ENCODE measurements at regions not wholly inside any gene's neighbourhood (a gene's known extent, or its start where the extent isn't known, plus 50 kb on each side); places are given as distances from the start of the nearest gene placed in this dataset.

- no peaks in the 10 kb centered on the region for H3F3A ChIP-seq (replicated peaks; ENCODE audit: insufficient read depth)
These were observed 188.0 kb downstream of the SOX2 start for GRCh38 chr3:181899702-181900101.

DNA sequence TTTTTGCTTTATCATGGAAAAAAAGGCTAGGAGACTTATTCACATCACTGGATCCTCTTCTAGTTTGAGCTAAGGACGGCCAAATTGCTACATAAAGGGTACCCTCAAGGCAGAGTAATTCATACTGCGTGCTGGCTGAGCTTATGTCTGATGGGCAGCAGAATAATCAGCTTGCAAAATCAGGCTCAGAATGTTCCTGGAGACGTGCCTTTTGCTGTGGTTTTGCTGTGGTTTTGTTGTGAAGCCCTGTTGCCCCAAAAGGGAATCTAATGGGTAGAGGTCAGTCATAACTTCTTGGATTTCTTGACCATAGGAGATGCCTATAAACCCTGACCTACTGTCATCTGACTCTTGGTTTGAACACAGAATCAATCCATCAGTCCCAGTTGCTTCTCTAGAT lies 189.9 kb downstream of the SOX2 start:
- ChIA-PET POLR2A (no interaction called here), CTCF (interaction anchor here (2.1 kb wide), 1 partner anchor 15 kb away, joined by 7 read pairs; no protein-coding TSS in a partner anchor)
- no peaks in the 10 kb centered on the region for H3K9me3 ChIP-seq
- no peaks in the 10 kb centered on the region for H3F3A ChIP-seq (replicated peaks; ENCODE audit: insufficient read depth)
- H3K4me1 ChIP-seq (ENCODE audit: control insufficient read depth in 1 of 2, insufficient read depth in 2 of 2, low read depth in 1 of 2, low read length in 1 of 2), result no peaks in the 10 kb centered on the region
- no peaks in the 10 kb centered on the region for H3K36me3 ChIP-seq (replicated peaks in 1 of 2; ENCODE audit: control insufficient read depth in 1 of 2, insufficient read depth in 2 of 2, low read length in 1 of 2)
- WGBS (ENCODE audit: low lambda C conversion rate), result 37% methylated on average over 3 of the region's 3 CpGs
- H3K9me2 ChIP-seq, result no peaks in the 10 kb centered on the region
- TF ChIP-seq, protein P1, sequence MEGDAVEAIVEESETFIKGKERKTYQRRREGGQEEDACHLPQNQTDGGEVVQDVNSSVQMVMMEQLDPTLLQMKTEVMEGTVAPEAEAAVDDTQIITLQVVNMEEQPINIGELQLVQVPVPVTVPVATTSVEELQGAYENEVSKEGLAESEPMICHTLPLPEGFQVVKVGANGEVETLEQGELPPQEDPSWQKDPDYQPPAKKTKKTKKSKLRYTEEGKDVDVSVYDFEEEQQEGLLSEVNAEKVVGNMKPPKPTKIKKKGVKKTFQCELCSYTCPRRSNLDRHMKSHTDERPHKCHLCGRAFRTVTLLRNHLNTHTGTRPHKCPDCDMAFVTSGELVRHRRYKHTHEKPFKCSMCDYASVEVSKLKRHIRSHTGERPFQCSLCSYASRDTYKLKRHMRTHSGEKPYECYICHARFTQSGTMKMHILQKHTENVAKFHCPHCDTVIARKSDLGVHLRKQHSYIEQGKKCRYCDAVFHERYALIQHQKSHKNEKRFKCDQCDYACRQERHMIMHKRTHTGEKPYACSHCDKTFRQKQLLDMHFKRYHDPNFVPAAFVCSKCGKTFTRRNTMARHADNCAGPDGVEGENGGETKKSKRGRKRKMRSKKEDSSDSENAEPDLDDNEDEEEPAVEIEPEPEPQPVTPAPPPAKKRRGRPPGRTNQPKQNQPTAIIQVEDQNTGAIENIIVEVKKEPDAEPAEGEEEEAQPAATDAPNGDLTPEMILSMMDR (IDR thresholded peaks at IDR 0.05), result no peak
- no peak for TF ChIP-seq NFIC (IDR thresholded peaks at IDR 0.05; ENCODE audit: borderline replicate concordance)
- TF ChIP-seq JUND (IDR thresholded peaks at IDR 0.05), result no peak
- no peak for TF ChIP-seq RXRA (IDR thresholded peaks at IDR 0.05; ENCODE audit: borderline replicate concordance, low read depth)
- TF ChIP-seq EP300 (IDR thresholded peaks at IDR 0.05; ENCODE audit: borderline replicate concordance in 1 of 2, low read depth in 1 of 2, low read length in 1 of 2), result no peak
- TF ChIP-seq MXI1 (IDR thresholded peaks at IDR 0.05; ENCODE audit: low read depth, low read length), result no peak
- no peak overlapping the region for H3K27ac ChIP-seq (ENCODE audit: low read depth in 2 of 2, low read length in 1 of 2)
- no peaks in the 10 kb centered on the region for H3K79me2 ChIP-seq (ENCODE audit: insufficient read depth)
- H3K27me3 ChIP-seq (ENCODE audit: insufficient read depth), result no peaks in the 10 kb centered on the region
- no peak for DNase-seq
- H3K9ac ChIP-seq, result no peak overlapping the region
- H4K20me1 ChIP-seq (ENCODE audit: insufficient read depth), result no peaks in the 10 kb centered on the region
- H2AFZ ChIP-seq (ENCODE audit: low read depth), result no peak overlapping the region
- no peak overlapping the region for H3K4me3 ChIP-seq (ENCODE audit: low read depth in 2 of 2, low read length in 1 of 2)
- no peak overlapping the region for H3K4me2 ChIP-seq

More at GRCh38 chr3:181899702-181900101, 188.0 kb downstream of the SOX2 start:
- no peaks in the 10 kb centered on the region for H4K20me1 ChIP-seq (ENCODE audit: insufficient read depth)
- POLR2A ChIA-PET, result no interaction called here
- H3K36me3 ChIP-seq (replicated peaks in 1 of 2; ENCODE audit: control insufficient read depth in 1 of 2, insufficient read depth in 2 of 2, low read length in 1 of 2), result no peaks in the 10 kb centered on the region
- no peak overlapping the region for H3K4me3 ChIP-seq (ENCODE audit: low read depth in 2 of 2, low read length in 1 of 2)
- no peak overlapping the region for H2AFZ ChIP-seq (ENCODE audit: low read depth)
- H3K9me3 ChIP-seq, result no peaks in the 10 kb centered on the region
- no peak overlapping the region for H3K4me2 ChIP-seq
- H3K27ac ChIP-seq (ENCODE audit: low read depth in 2 of 2, low read length in 1 of 2), result no peak overlapping the region
- 58% methylated on average over 1 of the region's 1 CpG for WGBS (ENCODE audit: low lambda C conversion rate)
- H3K4me1 ChIP-seq (ENCODE audit: control insufficient read depth in 1 of 2, insufficient read depth in 2 of 2, low read depth in 1 of 2, low read length in 1 of 2), result no peaks in the 10 kb centered on the region
- H3K9ac ChIP-seq, result no peak overlapping the region
- CTCF ChIA-PET, result no interaction called here
- no peak for TF ChIP-seq PBX3 (IDR thresholded peaks at IDR 0.05)
- TF ChIP-seq, protein P1 (IDR thresholded peaks at IDR 0.05), result no peak
- TF ChIP-seq TCF12 (IDR thresholded peaks at IDR 0.05), result no peak
- no peak for TF ChIP-seq NFIC (IDR thresholded peaks at IDR 0.05; ENCODE audit: borderline replicate concordance)
- H3K79me2 ChIP-seq (ENCODE audit: insufficient read depth), result no peaks in the 10 kb centered on the region
- DNase-seq, result no peak
- no peaks in the 10 kb centered on the region for H3K27me3 ChIP-seq (ENCODE audit: insufficient read depth)
- no peaks in the 10 kb centered on the region for H3K9me2 ChIP-seq

Measured in SK-N-SH (cell line).